ENCODE measurements at regions not wholly inside any gene's neighbourhood (a gene's known extent, or its start where the extent isn't known, plus 50 kb on each side); places are given as distances from the start of the nearest gene placed in this dataset.

DNA sequence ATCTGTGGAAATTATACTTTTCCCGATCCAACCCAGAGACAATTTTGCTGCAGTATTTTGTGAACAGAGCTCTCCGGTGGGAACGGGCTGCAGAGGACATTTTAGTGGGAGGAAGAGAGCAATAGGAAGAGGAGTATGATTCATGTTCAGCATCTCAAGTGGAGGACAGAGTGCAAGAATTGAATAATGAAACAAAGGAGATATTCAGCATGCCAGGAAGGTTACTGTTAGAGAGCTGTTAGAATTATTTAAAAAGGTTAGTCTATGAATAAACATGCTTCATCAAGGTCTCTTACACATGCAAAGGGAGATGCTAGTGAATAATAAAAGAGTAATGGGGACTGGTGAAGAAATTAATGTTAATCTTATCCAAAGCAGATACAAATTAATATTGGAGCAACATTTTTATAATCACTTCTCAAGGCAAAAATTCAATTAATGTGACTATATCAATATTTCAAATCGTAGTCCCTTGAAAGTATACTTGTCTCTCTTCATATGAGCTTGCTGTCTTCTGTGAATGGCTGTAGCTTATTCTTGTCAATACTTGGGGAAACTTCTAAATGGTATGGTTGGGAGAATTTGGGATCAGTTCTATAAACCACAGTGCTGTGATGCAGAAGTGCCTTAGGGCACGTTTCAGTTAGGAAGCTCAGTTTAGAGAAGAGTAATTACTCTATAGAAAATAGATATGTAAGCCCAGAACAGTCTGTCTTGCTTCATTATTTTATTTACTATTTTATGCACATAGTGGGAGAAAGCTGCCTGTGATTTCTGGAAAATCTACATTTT, 1165.8 kb downstream of the OLFM4 start:
- no peak overlapping the region for H3K4me3 ChIP-seq (ENCODE audit: low read depth, low read length)
- TF ChIP-seq, protein P1, sequence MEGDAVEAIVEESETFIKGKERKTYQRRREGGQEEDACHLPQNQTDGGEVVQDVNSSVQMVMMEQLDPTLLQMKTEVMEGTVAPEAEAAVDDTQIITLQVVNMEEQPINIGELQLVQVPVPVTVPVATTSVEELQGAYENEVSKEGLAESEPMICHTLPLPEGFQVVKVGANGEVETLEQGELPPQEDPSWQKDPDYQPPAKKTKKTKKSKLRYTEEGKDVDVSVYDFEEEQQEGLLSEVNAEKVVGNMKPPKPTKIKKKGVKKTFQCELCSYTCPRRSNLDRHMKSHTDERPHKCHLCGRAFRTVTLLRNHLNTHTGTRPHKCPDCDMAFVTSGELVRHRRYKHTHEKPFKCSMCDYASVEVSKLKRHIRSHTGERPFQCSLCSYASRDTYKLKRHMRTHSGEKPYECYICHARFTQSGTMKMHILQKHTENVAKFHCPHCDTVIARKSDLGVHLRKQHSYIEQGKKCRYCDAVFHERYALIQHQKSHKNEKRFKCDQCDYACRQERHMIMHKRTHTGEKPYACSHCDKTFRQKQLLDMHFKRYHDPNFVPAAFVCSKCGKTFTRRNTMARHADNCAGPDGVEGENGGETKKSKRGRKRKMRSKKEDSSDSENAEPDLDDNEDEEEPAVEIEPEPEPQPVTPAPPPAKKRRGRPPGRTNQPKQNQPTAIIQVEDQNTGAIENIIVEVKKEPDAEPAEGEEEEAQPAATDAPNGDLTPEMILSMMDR (conservative IDR thresholded peaks at IDR 0.05; ENCODE audit: low read depth, low read length): no peak
- DNase-seq (ENCODE audit: low read depth): no peak

DNA sequence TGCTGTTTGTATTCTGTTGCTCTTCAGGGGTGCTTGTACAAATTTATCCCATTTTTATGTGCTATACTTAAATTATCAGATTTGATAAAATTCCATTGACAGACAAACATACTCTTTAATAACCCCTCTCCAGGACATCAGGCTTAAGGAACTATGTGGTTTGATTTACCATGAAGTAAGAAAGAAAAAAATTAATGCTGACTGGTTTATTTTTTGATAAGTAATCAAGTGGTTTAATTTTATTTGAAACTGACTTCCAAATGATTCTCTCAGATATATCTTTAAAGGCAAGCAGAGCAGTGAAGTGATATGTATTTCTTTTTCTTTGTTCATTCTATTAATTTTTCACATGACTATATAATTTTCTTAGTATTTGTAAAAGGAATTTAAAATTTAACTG, 1168.1 kb downstream of the OLFM4 start:
- TF ChIP-seq, protein P1 (conservative IDR thresholded peaks at IDR 0.05; ENCODE audit: low read depth, low read length): no peak
- no peak for DNase-seq (ENCODE audit: low read depth)
- no peak overlapping the region for H3K4me3 ChIP-seq (ENCODE audit: low read depth, low read length)

DNA sequence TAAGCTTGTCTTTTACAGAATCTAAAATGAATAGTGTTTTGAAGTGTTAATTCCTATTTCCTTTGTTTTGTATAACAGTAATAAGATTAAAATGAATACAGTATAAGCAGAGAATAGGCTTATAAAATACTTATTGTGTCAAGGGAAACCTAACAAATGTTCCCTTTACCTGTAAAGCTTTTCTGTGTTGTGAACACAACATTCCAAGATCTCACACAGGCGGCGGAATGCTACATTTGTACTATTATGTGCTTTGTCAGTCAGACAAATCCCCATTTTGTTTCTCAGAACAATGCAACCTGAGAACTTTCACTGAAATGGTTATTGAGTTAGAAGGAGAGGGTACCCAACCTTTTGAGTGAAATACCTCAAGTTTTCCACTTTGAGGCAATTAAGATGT, 1170.3 kb downstream of the OLFM4 start:
- H3K4me3 ChIP-seq (ENCODE audit: low read depth, low read length): no peak overlapping the region
- DNase-seq (ENCODE audit: low read depth): no peak

DNA sequence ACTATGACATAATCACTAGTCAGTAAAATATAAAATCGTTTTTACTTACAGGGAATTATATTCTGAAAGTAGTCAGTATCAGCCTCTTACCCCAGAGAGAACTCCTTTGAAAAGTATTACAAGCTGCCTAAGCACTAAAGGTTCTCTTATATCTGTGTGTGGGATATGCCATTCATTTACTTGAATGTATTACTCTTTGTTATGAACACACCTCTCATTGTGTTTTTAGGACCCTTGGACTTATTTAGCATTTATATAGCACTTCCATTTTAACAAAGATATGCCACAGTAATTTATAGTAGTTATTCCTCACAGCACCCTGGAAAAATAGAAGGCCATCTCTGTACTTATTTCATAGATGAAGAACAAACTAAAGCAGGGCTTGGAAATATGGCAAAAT, 1178.0 kb downstream of the OLFM4 start:
- DNase-seq (ENCODE audit: low read depth): no peak
- H3K4me3 ChIP-seq (ENCODE audit: low read depth, low read length): no peak overlapping the region
- TF ChIP-seq, protein P1 (conservative IDR thresholded peaks at IDR 0.05; ENCODE audit: low read depth, low read length): no peak

More for the DNA sequence above, 1170.3 kb downstream of the OLFM4 start:
- TF ChIP-seq, protein P1 (conservative IDR thresholded peaks at IDR 0.05; ENCODE audit: low read depth, low read length): no peak

DNA sequence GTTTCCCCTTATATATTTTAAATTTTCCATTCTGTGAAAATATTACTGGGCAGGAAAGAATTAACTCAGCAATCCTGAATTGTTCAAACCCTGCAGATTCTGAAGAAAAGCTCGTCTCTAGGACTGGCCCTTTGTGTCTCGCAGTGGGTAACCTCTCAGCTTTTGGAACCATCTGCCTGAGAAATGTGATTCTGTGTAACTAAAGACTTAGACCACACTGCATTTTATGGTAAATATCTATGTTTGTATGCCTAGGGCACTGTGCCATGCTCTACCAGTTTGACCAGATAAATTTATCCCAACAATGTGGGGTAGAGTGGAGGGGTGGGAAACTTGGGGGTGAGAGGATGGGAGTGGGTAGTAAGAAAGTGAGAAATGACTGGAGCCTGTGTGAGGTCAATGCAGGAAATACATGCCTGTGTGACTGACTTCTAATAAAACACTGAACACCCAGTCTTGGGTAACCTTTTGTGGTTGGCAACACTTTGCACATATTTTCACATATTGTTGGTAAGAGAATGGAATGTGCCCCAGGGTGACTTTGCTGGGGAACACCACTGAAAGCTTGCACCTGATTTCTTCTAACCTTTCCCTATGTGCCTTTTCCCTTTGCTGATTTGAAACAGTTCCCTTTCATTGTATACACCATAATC, 1181.9 kb downstream of the OLFM4 start:
- DNase-seq (ENCODE audit: low read depth): no peak
- TF ChIP-seq, protein P1 (conservative IDR thresholded peaks at IDR 0.05; ENCODE audit: low read depth, low read length): no peak
- H3K4me3 ChIP-seq (ENCODE audit: low read depth, low read length): no peak overlapping the region

DNA sequence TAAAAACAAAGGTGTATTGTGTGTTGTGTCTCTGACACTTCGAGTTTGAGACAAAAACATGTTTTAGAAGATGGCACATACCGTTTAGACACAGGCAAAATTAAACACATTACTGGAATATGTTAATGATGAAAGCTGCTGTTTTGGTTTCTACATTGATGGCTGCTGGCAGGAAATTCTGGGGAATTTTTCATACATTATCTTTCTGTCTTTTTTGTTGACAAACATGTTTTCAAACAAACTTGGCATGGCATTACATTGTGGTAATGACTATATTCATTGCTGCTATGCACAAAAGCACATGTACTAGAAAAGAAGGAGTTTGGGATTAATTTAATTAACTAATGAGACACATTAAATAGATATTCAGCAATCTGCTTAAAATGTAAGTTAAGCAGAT, 1187.6 kb downstream of the OLFM4 start:
- TF ChIP-seq, protein P1 (conservative IDR thresholded peaks at IDR 0.05; ENCODE audit: low read depth, low read length): no peak
- H3K4me3 ChIP-seq (ENCODE audit: low read depth, low read length): no peak overlapping the region
- DNase-seq (ENCODE audit: low read depth): no peak
